OCI-LY1 (cell line): ENCODE measurements at regions not wholly inside any gene's neighbourhood (a gene's known extent, or its start where the extent isn't known, plus 50 kb on each side); places are given as distances from the start of the nearest gene placed in this dataset.

Experiments used
- CTCF ChIP-seq: fragments of 200-600 bp; sonication (generic), shearing (Covaris generic); IDR thresholded peaks from 2 replicates; pipeline ENCODE4 v1.5.1; 2017; ENCODE audit warnings: mild to moderate bottlenecking, antibody characterized with exemption, low read length, moderate library complexity, mixed read lengths
- EZH2 ChIP-seq: fragments of 200-600 bp; sonication (generic), shearing (Covaris generic); IDR thresholded peaks from 2 replicates; pipeline ENCODE4 v1.8.0; 2017; ENCODE audit warnings: borderline replicate concordance, mixed run types, mild to moderate bottlenecking, antibody characterized with exemption, low read length, moderate library complexity, mixed read lengths

GRCh38 chr13:59337070-59337469, 826.7 kb downstream of the DIAPH3 start:
- TF ChIP-seq CTCF, result no peak
- no peak for TF ChIP-seq EZH2
